HG02678 (cell line): ENCODE measurements at regions not wholly inside any gene's neighbourhood (a gene's known extent, or its start where the extent isn't known, plus 50 kb on each side); places are given as distances from the start of the nearest gene placed in this dataset.
"Not testable (repeated sequence)": the region's sequence is repeated elsewhere in the genome, so short reads cannot be mapped to it uniquely, and the experiment has no call there.

Source experiments
- ATAC-seq: cut with Tn5 transposase; IDR thresholded peaks from one replicate; pipeline ENCODE4 v1.9.1; 2021; ENCODE audit warnings: mild to moderate bottlenecking, moderate library complexity; ENCODE audit not compliant: unreplicated experiment

DNA sequence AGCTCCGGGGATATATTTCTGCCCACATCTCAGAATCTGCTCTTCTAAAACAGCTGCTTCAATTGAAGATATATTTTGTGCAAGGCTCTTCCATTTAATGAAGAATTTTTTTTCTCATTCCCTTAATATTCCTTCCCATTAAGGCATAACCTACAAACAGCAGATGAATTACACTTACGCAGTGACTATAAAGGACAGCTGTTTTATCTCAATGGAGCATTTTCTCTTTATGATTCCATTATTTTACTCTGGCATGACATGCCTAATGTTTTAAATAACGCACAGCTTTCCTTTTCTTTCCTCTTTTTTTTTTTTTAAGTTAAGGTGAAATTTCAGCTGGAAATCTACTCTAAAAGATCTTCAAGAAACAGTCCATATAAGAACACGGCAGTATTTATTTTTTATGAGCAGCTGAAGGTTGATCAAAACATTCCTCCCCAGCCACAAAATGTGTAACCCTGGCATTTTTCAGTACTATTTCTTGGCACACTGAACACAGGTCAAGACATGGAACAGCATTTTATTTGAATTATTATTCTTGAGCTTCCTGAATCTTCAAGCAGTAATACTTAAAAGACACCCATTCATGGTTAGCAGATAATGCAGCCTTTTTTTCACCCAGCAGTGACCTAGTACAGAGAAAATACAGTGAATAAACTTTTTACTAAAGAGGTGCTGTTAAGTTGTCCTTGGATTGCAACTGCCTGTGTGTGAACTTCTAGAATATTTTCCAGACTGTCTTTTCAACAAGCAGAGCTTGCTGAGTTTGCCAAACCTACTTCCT, 118.1 kb upstream of the FOXN3 start:
- no peak for ATAC-seq

GRCh38 chr14:89533766-89534165, 116.7 kb upstream of the FOXN3 start:
- no peak for ATAC-seq

DNA sequence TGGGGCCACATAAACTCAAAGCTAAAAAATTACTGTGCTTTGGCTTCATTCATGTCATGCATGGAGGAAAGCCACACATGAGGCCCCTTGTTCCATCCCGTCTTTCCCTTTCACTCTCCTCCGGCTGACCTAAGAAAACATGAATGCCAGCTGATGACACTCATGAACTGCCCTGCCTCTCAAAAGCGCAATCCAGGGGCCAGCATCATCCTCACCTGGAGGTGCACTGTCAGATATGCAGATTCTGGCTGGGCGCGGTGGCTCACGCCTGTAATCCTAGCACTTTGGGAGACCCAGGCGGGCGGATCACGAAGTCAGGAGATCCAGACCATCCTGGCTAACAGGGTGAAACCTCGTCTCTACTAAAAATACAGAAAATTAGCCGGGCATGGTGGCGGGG, 116.1 kb upstream of the FOXN3 start:
- ATAC-seq, result no peak

GRCh38 chr14:89531661-89532335, 114.8 kb upstream of the FOXN3 start:
- ATAC-seq, result no peak

- no peak for ATAC-seq
These were observed 108.1 kb upstream of the FOXN3 start for GRCh38 chr14:89524990-89525667.

- ATAC-seq, result no peak
These were observed 107.4 kb upstream of the FOXN3 start for GRCh38 chr14:89524412-89524811.

GRCh38 chr14:89521988-89522387, 105.0 kb upstream of the FOXN3 start:
- ATAC-seq, result no peak

DNA sequence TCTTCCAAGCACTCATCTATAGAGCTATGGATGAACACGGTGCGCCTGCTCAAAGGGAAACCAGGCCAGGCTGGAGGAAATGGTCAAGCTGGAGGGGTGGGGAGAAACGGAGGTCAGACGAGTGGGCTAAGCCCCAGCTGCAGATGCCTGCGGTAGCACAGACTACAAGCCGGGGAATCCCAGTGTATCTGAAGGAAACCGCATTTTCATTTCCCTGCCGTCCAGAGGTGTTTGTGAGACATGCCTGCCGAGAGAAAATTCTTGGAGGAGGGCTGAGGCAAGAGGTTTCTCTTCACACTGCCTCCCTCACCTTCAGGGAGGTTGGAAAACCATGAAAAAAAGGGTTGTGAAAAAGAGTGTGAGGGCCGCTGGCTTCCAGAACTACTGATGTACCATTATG, 102.0 kb upstream of the FOXN3 start:
- ATAC-seq, result no peak

GRCh38 chr14:89516173-89516572, 99.1 kb upstream of the FOXN3 start:
- ATAC-seq, result no peak

- ATAC-seq, result no peak
These were observed 97.6 kb upstream of the FOXN3 start for GRCh38 chr14:89514601-89515000.

DNA sequence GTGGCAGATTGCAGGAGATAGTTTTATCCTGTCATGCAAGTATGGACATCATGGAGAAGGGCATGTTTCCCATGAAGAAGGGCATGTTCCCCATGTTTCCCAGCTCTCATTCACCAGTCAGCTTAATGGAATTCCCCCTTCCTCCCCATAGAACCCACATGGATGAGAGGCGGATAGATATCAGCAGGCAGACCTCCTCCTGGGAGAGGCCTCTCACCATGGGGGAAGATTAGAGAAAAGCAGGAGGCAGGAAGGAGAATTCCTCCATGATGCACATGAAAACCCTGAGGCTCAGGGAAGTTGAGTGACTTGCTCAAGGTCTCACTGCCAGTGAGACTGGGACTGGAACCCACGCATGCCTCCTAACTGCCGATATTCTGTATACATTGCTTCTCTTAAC, 92.9 kb upstream of the FOXN3 start:
- ATAC-seq, result no peak

DNA sequence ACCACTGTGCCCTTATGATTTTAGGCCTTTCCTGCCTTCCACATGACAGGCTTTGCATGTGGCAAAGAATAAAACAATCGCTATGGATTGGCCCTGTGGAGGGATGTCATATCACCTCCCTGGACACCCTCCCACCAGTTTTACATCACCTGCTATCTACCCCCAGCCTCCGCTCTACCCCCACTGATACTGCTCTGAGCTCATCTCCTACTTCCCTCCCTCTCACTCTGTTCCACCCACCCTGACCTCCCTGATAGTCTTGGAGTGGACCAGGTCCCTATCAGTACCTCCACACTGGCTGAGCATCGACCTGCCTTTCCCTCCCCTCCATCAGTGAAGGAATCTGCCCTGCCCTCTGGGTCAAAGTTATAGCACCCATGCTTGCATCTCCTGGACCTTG, 91.8 kb upstream of the FOXN3 start:
- no peak for ATAC-seq

DNA sequence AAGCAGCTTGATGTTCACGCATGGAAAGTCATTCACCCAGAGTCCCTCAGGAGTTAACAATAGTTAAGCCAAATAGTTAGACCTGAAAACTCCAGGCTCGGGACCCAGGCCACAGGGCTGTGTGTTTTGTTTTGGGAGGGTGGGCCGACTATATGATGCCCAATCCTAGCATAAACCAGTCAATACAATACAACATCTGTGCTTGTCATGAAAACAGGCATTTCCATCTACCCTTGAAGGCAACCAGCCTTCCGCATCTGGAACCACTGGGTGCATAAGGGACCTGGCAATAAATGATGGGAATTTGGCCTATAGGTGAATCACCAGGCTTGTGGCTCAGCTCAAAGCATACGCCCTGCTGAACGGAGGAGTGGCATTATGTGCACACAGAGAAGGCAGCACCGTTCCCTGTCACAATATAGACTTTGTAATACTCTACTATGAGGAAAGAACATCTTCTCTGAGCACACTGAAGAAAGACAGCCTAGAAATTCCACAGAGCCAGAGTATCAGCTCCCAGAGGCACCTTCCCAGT, 91.0 kb upstream of the FOXN3 start:
- ATAC-seq, result no peak

DNA sequence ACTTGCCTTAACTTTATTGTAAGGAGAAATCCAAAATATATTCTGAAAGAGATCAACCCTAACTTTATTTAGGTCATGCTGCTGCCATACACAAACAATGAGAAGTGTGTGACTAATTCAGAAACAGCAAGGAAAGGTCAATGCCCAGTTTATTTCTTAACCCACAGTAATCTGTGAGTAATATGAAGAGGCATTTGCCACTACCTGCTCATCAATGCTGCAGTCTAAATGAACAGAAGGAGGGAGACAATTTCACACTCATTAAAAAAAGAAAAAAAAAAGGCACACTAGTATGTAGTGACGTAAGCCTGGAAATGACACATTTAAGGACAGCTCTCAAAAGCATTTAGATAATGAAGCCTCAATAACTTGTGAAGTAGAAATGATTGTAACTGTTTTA, 90.5 kb upstream of the FOXN3 start:
- ATAC-seq, result no peak

DNA sequence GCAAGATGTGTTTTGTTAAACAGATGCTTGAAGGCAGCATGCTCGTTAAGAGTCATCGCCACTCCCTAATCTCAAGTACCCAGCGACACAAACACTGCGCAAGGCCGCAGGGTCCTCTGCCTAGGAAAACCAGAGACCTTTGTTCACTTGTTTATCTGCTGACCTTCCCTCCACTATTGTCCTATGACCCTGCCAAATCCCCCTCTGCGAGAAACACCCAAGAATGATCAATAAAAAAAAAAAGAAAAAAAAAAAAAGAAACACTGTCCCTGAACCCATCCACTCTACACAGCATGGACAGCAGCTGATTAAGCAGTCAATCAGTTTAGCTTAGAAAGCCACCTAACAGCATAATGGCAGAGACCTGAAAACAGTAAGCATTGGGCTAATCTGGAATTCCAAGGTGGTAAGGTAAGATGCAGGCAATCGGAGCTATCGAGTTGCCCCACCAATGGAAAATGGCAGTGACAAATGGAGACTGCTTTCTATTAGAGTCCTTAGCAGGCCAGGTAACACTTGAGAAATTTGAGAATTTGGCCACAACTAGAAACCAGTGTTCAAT, 89.9 kb upstream of the FOXN3 start:
- ATAC-seq, result not testable (repeated sequence)

DNA sequence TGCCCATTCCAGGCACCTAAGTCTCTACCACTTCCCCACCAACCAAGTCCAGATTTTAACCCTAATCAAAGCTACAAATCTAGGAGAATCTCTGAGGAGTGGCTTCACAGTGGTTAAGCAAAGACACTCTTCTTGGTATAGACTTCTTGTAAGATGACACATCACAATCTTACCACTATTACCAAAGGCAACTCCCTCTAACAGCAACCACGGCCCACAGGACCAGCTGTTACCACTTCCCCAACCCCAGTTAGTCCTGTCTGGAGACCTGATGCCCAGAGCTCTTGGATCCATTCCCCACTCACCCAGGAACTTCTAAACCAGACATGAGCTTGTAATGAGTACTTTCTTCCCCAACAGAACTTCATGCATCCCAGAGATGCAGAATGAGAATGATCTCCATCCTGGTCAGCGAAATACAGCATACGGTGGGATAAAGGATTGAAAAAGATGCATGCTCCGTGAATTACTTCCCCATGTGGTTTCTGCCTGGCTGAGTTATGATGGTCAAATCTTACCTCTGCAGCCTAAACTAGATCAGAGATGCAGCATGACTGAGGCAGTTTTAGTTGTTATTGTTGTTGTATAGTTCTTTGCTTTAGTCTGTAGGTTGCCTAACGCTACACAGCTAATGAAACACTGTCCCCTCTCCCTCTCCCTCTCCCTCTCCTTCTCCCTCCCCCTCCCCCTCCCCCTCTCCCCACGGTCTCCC, 87.7 kb upstream of the FOXN3 start:
- ATAC-seq, result peak; percentile 69

DNA sequence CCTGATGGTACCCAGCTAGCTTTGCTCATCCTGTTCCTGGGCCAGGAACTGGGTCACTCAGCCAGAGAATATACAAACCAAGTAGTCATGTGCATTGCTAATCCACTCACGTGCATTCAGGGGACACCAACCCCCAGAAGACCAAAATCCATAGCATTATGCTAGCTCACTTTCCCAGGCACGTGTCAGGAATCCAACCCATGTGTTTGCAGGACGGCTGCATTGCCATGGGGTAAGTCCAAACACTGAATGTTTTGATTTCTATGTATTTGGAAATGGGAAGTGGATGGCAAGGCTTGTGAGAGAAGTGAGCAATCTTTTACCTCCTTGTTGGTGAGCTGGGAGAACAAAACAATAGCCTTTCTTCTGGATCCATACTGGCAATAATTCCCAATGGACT, 87.1 kb upstream of the FOXN3 start:
- no peak for ATAC-seq

- peak; percentile 53 for ATAC-seq
These were observed 86.5 kb upstream of the FOXN3 start for GRCh38 chr14:89503431-89503996.

DNA sequence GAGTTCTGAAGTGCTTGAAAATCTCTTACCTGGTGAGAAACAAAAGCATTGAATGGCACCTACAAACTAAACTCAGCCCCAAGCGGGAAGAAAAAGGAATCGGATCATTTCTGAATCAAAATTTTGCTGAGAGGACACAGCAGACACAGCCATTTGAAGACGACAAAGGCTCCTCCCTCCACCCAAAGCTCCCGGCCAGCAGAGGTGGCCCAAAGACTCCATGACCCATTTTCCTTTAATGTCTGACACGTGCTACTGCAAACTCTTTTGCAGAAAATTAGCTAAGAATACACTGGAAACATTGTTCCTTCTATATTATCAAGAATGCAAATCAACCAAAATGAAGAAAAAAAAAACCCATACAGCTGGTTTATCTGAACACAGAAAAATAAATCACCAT, 85.9 kb upstream of the FOXN3 start:
- ATAC-seq, result no peak

- no peak for ATAC-seq
These were observed 84.3 kb upstream of the FOXN3 start for GRCh38 chr14:89501381-89501780.
